MM.1S (cell line): ENCODE measurements at regions not wholly inside any gene's neighbourhood (a gene's known extent, or its start where the extent isn't known, plus 50 kb on each side); places are given as distances from the start of the nearest gene placed in this dataset.

ENCODE experiments used
- DNase-seq: peaks from one replicate; pipeline ENCODE4 v3.0.0-alpha.2; 2015
- H2AFZ ChIP-seq: fragments of 300-600 bp; sonication (generic); 2 replicates; pipeline ENCODE4 v1.6.0; 2016; ENCODE audit warnings: antibody characterized with exemption, low read length
- H3F3A ChIP-seq: fragments of 300-600 bp; sonication (generic); 2 replicates; pipeline ENCODE4 v1.6.1; 2016; ENCODE audit warnings: mild to moderate bottlenecking, antibody characterized with exemption, low read length, moderate library complexity, mixed read lengths; ENCODE audit not compliant: insufficient read depth
- H3K27ac ChIP-seq: fragments of 300-600 bp; sonication (generic); 2 replicates; pipeline ENCODE4 v1.5.1; 2016; ENCODE audit warnings: mild to moderate bottlenecking, low read length
- H3K27me3 ChIP-seq: fragments of 300-600 bp; sonication (generic); replicated peaks from 2 replicates; pipeline ENCODE4 v1.6.0; 2016; ENCODE audit warnings: low read length; ENCODE audit not compliant: insufficient read depth
- H3K36me3 ChIP-seq: fragments of 300-600 bp; sonication (generic); replicated peaks from 2 replicates; pipeline ENCODE4 v1.6.1; 2016; ENCODE audit warnings: mild to moderate bottlenecking, low read length, mixed read lengths; ENCODE audit not compliant: insufficient read depth
- H3K4me1 ChIP-seq: fragments of 300-600 bp; sonication (generic); 2 replicates; pipeline ENCODE4 v1.6.1; 2016; ENCODE audit warnings: low read length, mixed read lengths
- H3K4me2 ChIP-seq: fragments of 300-600 bp; sonication (generic); 2 replicates; pipeline ENCODE4 v1.6.0; 2016; ENCODE audit warnings: low read depth, low read length
- H3K4me3 ChIP-seq: fragments of 300-600 bp; sonication (generic); 2 replicates; pipeline ENCODE4 v1.5.1; 2016; ENCODE audit warnings: low read length, mixed read lengths
- H3K79me2 ChIP-seq: fragments of 300-600 bp; sonication (generic); 2 replicates; pipeline ENCODE4 v1.6.1; 2016; ENCODE audit warnings: mixed run types, low read length, mixed read lengths
- H3K9ac ChIP-seq: fragments of 300-600 bp; sonication (generic); 2 replicates; pipeline ENCODE4 v1.6.1; 2016; ENCODE audit warnings: low read length, mixed read lengths
- H3K9me2 ChIP-seq: fragments of 300-600 bp; sonication (generic); replicated peaks from 2 replicates; pipeline ENCODE4 v1.6.1; 2016; ENCODE audit warnings: mild to moderate bottlenecking, low read length, mixed read lengths; ENCODE audit not compliant: insufficient read depth
- H3K9me3 ChIP-seq: fragments of 300-600 bp; sonication (generic); replicated peaks from 2 replicates; pipeline ENCODE4 v1.6.1; 2016; ENCODE audit warnings: mild to moderate bottlenecking, low read length, mixed read lengths; ENCODE audit not compliant: insufficient read depth
- H4K20me1 ChIP-seq: fragments of 300-600 bp; sonication (generic); 2 replicates; pipeline ENCODE4 v1.6.1; 2016; ENCODE audit warnings: mild to moderate bottlenecking, low read length, moderate library complexity, mixed read lengths; ENCODE audit not compliant: insufficient read depth
- EZH2 ChIP-seq: fragments of 300-600 bp; sonication (generic); optimal IDR thresholded peaks from 2 replicates; pipeline ENCODE3; 2017; ENCODE audit warnings: low read depth, mild to moderate bottlenecking, antibody characterized with exemption, low read length, mixed read lengths
- EZH2phosphoT487 ChIP-seq: fragments of 300-600 bp; sonication (generic); IDR thresholded peaks from 2 replicates; pipeline ENCODE4 v1.6.1; 2018; ENCODE audit warnings: antibody characterized with exemption, low read length
- TF ChIP-seq, protein P1 (sequence below): fragments of 300-600 bp; sonication (generic); IDR thresholded peaks from 2 replicates; pipeline ENCODE4 v1.5.1; 2016; ENCODE audit warnings: antibody characterized with exemption, low read length, mixed read lengths

DNA sequence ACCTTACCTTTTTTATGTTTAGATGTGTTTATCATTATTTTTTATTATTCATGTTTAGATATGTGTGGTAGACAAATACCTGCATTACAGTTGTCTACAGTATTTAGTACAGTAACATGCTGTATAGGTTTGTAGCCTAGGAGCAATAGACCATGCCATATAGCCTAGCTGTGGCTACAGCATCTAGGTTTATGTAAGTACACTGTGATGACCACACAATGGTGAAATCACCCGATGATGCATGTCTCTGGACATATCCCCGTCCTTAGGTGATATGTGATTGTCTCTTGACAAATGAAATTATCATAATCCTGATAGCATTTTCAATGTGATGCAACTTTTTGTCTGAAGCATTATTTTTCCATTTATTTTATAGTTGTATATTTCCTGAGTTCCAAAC, 121.2 kb downstream of the DISP1 start:
- H4K20me1 ChIP-seq, result no peaks in the 10 kb centered on the region
- H3K9me2 ChIP-seq, result no peaks in the 10 kb centered on the region
- H3K9me3 ChIP-seq, result no peaks in the 10 kb centered on the region
- H3K79me2 ChIP-seq, result no peaks in the 10 kb centered on the region
- no peak for DNase-seq
- H3K4me2 ChIP-seq, result no peak overlapping the region
- H3K4me1 ChIP-seq, result no peaks in the 10 kb centered on the region
- no peaks in the 10 kb centered on the region for H3K36me3 ChIP-seq
- H3K9ac ChIP-seq, result no peak overlapping the region
- H3F3A ChIP-seq, result no peaks in the 10 kb centered on the region
- no peaks in the 10 kb centered on the region for H3K27me3 ChIP-seq
- TF ChIP-seq EZH2phosphoT487 (no peak), EZH2 (no peak)
- TF ChIP-seq, protein P1, sequence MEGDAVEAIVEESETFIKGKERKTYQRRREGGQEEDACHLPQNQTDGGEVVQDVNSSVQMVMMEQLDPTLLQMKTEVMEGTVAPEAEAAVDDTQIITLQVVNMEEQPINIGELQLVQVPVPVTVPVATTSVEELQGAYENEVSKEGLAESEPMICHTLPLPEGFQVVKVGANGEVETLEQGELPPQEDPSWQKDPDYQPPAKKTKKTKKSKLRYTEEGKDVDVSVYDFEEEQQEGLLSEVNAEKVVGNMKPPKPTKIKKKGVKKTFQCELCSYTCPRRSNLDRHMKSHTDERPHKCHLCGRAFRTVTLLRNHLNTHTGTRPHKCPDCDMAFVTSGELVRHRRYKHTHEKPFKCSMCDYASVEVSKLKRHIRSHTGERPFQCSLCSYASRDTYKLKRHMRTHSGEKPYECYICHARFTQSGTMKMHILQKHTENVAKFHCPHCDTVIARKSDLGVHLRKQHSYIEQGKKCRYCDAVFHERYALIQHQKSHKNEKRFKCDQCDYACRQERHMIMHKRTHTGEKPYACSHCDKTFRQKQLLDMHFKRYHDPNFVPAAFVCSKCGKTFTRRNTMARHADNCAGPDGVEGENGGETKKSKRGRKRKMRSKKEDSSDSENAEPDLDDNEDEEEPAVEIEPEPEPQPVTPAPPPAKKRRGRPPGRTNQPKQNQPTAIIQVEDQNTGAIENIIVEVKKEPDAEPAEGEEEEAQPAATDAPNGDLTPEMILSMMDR, result no peak
- H3K27ac ChIP-seq, result no peak overlapping the region
- no peak overlapping the region for H3K4me3 ChIP-seq
- H2AFZ ChIP-seq, result no peak overlapping the region

DNA sequence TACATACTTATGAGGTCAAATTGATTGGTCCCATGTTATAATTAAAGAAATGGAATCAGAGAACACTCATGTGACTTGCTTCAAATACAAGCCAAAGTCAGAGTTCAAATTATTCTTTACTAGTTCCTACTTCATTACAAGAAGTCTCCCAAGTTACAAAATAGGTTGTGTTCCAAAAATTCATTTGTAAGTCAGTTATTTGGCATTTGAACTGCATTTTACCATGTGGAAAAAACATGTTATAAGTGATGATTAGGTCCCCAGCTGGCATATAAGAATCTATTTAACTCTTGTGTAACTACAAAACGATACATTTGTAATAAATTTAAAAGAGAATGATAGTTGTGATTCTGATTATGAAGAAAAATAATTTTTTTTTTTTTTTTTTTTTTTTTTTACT, 124.1 kb downstream of the DISP1 start:
- no peak overlapping the region for H2AFZ ChIP-seq
- H3K9me3 ChIP-seq, result no peaks in the 10 kb centered on the region
- no peak overlapping the region for H3K4me2 ChIP-seq
- H3K36me3 ChIP-seq, result no peaks in the 10 kb centered on the region
- H3K27me3 ChIP-seq, result no peaks in the 10 kb centered on the region
- H4K20me1 ChIP-seq, result no peaks in the 10 kb centered on the region
- no peaks in the 10 kb centered on the region for H3K4me1 ChIP-seq
- TF ChIP-seq EZH2, result no peak
- TF ChIP-seq EZH2phosphoT487, result no peak
- TF ChIP-seq, protein P1, result no peak
- H3K9ac ChIP-seq, result no peak overlapping the region
- no peaks in the 10 kb centered on the region for H3F3A ChIP-seq
- H3K9me2 ChIP-seq, result no peaks in the 10 kb centered on the region
- no peak for DNase-seq
- no peak overlapping the region for H3K27ac ChIP-seq
- no peaks in the 10 kb centered on the region for H3K79me2 ChIP-seq
- no peak overlapping the region for H3K4me3 ChIP-seq

DNA sequence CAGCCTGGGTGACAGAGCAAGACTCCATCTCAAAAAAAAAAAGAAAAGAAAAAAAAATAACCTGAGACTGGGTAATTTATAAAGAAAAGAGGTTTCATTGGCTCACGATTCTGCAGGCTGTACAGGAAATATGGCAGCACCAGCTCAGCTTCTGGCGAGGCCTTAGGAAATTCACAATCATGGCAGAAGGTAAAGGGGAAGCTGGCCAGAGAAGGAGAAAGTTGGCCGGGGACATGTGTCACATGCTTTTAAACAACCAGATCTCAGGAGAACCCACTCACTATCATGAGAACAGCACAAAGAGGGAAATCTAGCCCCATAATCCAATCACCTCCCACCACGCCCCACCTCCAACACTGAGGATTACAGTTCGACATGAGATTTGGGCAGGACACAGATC, 125.3 kb downstream of the DISP1 start:
- no peak overlapping the region for H3K27ac ChIP-seq
- no peak for DNase-seq
- TF ChIP-seq, protein P1, result no peak
- TF ChIP-seq EZH2, result no peak
- TF ChIP-seq EZH2phosphoT487, result no peak
- H2AFZ ChIP-seq, result no peak overlapping the region
- H3K9me2 ChIP-seq, result no peaks in the 10 kb centered on the region
- no peaks in the 10 kb centered on the region for H4K20me1 ChIP-seq
- H3K27me3 ChIP-seq, result no peaks in the 10 kb centered on the region
- H3K4me3 ChIP-seq, result no peak overlapping the region
- no peak overlapping the region for H3K9ac ChIP-seq
- H3K36me3 ChIP-seq, result no peaks in the 10 kb centered on the region
- H3F3A ChIP-seq, result no peaks in the 10 kb centered on the region
- no peaks in the 10 kb centered on the region for H3K9me3 ChIP-seq
- no peaks in the 10 kb centered on the region for H3K4me1 ChIP-seq
- no peak overlapping the region for H3K4me2 ChIP-seq
- H3K79me2 ChIP-seq, result no peaks in the 10 kb centered on the region
